ENCODE measurements at regions not wholly inside any gene's neighbourhood (a gene's known extent, or its start where the extent isn't known, plus 50 kb on each side); places are given as distances from the start of the nearest gene placed in this dataset.

DNA sequence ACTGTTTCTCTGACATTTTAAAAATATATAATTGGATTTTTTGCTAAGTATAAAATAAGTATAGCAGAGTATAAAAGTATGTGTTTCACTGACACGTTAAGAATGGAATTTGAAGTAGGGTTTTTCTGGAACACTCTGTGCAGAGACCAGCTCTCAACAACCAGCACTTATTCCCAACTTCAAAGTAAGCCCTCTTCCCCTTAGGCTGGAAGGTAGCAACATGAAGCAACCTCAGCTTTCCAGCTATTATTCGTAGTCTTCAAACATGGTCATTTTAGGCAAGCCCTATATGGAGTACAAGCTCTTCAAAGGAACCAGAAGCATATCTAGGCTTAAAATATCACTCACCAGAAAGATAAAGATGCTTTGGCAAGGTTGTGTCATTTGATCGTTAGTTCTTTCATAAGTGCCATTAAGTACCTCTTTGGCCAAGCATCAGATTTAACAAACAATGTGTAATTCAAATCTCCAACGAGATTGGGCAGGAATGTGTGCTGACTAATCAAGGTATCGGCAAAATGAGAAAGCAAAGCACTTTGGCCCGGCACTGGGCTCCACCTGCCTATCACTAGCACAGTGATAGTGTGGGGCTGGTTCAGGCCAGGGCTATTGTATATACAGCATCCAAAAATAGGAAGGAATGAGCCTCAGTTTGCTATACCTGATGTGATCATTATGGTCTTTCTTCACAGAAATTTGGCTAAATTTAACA, 95.9 kb upstream of the FREM2 start:
- CTCF ChIA-PET: no interaction called here

DNA sequence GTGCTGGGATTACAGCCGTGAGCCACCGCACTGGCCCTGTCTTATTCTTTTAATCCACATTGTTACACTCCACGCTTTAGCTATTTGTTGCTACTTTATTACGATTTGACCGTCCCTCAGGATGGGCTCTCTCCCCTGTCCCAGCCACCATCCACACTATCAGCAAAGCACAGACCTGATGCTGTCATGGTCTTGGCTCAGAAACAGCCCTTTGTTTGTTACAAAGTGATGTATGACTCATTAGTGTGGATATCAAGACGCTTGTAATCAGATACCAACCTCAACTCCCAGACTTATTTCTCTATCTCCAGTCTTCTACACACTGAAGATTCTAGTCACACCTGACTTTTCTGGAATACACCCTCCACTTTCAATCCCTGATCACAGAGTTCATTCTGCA, 84.6 kb upstream of the FREM2 start:
- CTCF ChIA-PET: no interaction called here
- POLR2A ChIA-PET: no interaction called here

More for the DNA sequence above, 95.9 kb upstream of the FREM2 start:
- POLR2A ChIA-PET: no interaction called here

DNA sequence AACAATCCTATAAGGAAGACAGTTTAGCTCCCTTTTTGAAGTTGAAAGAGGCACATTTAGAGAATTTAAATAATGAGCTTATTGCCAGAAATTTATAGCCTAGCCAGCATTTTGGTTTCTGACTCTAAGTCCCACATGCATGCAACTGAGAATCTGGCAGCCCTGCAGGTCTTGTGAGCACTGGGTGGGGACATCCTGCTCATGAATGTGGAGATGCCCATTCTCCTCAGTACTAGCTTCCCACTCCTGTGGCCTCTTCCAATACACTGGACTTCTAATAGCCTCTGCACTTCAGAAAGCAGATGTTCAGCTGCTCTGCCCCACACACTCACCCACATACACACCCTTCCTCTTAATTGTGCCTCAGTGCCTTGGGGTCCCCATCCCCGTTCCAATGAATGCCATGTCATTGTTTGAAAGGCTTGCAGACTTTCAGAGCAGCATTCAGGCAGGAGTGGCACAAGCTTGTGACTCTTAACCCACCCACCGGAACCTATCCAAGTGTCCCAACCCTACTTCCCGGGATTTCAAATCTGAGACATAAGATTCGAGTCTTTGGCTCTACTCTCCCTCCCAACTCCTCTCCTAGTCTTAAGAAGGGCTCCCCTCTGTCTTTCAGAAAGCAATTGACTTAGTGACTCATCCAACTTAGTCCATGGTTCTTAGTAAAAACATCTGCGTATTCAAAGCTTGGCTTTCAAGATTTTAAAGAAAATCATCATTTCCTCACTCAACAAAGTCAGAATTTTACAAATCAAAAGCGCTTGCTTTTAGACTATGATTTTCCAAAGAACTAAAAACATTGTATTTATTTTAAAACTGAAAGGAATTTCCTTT, 80.0 kb upstream of the FREM2 start:
- POLR2A ChIA-PET: no interaction called here

DNA sequence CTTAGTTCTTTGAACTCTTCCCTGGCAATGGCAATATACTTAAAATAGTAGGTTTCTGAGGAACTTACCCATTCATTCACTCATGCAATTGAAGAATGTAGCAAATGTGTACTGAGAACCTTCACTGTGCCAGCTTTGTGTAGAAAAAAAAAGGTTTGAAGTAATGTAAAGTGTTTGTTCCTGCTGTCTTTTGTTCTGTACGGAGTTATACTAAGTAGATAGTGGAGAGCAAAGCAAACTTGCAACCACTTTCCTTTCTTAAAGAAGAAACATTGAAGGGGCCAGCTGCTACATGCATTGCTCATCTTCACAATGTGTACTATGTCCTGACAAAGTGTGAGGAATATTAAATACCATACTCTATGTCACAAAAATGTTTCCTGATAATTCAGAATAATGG, 68.9 kb upstream of the FREM2 start:
- POLR2A ChIA-PET: no interaction called here
- CTCF ChIA-PET: no interaction called here

More for the DNA sequence above, 80.0 kb upstream of the FREM2 start:
- CTCF ChIA-PET: no interaction called here

DNA sequence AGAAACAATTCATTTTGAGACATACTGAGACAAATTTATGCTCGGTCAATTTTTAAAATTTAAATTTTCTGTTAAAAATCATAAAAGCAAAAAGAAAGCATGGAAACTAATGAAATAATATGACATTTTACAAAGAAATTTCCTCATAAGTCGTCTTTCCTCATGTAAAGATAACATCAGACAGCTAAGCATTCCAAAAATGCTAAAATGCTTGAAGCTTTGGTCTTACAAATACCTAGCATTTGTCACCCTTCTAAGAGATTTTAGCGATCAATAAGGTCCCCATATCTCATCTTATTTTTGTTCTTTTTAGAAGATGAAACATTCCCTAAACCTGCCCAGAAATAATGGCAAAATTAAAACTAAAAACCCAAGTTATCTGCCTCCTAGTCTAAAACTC, 68.5 kb upstream of the FREM2 start:
- ChIA-PET CTCF (no interaction called here), POLR2A (no interaction called here)

DNA sequence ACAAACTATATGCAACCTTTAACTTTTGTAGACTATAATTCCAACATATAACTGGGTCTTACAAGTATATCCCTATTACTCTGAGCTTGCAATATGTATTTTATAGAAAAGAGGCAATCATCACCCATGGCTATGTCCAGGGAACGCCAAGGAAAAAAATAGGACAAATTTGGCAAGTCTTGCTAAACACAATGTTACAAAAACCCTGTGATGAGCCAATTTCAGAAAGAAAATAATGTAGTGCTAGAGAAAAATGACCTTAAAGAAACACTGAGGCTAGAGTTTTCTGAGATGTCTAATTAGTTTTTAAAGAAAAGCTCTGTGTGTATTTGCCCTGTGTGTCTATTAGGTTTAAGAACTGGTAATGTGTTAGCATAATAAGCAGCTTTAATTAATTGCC, 68.0 kb upstream of the FREM2 start:
- ChIA-PET POLR2A (no interaction called here), CTCF (no interaction called here)

DNA sequence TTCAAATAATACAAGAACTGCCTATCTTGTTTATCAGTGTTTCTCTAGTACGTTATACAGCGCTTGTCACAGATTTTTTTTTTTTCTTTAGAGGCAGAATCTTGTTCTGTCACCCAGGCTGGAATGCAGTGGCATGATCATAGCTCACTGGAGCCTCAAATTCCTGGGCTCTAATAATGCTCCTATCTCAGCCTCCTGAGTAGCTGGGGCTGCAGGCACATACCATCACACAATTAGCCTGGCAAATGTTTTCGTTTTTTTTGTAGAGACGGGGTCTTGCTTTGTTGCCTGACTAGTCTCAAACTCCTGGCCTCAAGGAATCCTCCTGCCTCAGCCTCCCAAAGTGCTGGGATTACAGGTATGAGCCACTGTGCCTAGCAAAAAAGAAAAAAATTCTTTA, 66.0 kb upstream of the FREM2 start:
- CTCF ChIA-PET: no interaction called here
- POLR2A ChIA-PET: no interaction called here

DNA sequence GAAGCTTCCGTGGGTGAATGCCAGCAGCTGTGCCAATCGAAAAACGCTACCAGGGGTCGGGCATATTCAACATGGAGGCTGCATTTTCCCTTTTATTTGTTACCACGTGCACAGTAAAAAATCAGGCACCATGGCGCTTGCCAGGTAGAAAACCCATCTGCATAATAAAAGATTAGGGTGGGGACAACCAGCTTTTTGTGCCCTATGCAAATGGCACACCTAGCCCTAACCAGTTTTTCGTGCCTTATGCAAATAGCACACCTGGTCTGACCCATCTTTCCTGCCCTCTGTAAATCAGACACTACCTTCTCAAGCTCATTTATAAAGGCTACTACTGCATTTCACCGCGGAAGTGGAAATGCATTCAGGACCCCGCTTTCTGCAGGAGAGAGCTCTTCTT, 62.1 kb upstream of the FREM2 start:
- POLR2A ChIA-PET: no interaction called here
- CTCF ChIA-PET: no interaction called here

DNA sequence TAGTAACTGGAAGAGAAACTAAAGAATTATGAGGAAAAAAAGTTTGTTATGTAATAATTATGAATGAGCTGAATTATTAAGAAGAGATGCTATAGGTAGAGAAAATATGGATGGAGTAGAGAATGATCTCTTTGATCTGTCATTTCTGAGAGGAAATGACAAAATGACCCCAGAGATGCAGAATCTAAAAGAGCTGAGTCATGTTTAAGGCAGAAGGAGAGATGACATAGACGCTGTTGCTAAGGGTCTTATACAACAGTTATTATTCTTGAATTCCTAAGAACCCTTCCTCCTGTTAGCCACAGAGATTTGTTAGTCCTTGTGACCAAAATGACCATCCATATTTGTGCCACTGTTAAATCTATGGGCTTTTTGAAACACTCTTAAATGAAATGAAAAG, 58.3 kb upstream of the FREM2 start:
- POLR2A ChIA-PET: no interaction called here
- CTCF ChIA-PET: no interaction called here

DNA sequence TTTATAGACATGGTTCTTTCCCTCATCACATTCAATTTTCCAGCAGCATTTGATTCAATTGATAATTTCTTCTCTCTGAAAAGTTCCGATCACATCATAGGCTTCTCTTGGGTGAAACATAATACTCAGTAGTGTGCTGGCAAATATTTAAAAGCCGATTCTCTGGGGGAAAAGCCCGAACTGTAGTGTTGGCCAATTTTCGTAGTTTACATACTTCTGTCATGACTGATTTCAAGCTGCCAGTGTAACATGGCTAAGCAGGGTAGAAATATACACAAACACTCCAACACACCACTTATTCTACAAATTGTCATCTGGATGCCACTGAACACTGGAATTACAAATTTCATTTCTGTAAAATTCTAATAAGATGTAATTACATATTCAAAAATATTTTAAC, 56.1 kb upstream of the FREM2 start:
- ChIA-PET POLR2A (no interaction called here), CTCF (no interaction called here)

DNA sequence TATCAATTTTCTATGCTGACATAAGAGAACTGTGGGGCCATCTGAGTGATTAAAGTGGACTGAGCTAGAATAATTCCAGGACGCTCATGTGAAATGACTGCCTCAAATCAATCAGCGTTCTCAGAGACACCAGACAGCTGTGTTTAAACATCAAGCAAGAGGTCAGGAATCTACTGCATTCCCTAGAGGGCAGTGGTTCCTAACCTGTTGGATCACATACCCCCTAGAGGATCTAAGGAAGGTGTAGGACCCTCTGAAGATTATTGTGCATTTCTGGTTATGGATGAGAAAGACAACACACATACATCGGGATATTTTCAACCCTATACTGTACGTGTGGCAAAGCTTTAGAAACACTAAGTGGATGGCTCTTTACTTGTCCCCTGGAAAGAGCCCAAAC, 51.8 kb upstream of the FREM2 start:
- POLR2A ChIA-PET: no interaction called here
- CTCF ChIA-PET: no interaction called here

DNA sequence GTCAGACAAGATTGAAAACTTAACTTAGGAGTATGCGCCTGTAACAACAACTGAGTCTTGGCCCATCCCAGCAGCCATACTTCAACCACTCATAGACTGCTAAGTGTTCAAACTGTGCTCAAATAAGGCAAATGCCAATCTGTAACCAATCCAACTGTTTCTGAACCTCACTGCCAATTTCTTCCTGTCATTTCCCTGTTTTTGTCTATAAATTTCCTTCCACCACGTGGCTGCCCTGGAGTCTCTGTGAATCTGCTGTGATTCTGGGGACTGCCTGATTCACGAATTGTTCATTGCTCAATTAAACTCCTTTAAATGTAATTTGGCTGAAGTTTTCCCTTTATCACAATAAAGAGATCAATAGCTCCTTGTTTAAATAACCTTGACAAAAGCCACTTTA, 50.8 kb upstream of the FREM2 start:
- CTCF ChIA-PET: no interaction called here

DNA sequence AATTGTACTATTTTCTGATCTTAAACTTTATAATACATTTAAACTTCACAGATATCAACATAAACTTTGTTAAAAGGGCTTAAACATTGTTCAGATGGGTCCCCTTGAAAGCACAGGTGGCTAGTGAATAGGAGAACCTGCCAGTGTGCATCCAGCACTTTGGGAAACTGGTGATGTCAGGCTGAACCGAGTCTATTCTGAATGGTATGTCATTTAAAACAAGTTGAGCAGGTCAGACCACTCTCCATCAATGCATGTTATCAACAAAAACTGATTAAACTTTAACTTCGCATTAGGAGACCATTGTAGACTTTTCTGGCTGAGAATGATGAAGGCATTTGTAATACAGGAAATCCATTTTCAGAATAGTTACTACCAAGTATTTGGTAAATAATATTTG, 50.1 kb upstream of the FREM2 start:
- POLR2A ChIA-PET: no interaction called here

More for the DNA sequence above, 50.8 kb upstream of the FREM2 start:
- POLR2A ChIA-PET: interaction anchor here (0.5 kb wide), 1 partner anchor 40 kb away, joined by 3 read pairs; no protein-coding TSS in a partner anchor

More for the DNA sequence above, 50.1 kb upstream of the FREM2 start:
- CTCF ChIA-PET: no interaction called here
